Lower lobe of right lung (tissue), 2 donors: ENCODE measurements at regions not wholly inside any gene's neighbourhood (a gene's known extent, or its start where the extent isn't known, plus 50 kb on each side); places are given as distances from the start of the nearest gene placed in this dataset.

Experiments used
- ATAC-seq, 2 donors: fragments of 200-7000 bp; cut with Tn5 transposase; one replicate each; pipeline ENCODE4 v1.9.1; 2020 to 2022; ENCODE audit warnings: mild to moderate bottlenecking in 2 of 2, moderate library complexity in 2 of 2
- DNase-seq: peaks from one replicate; pipeline ENCODE4 v3.0.0-alpha.2; 2020
- H3K27ac ChIP-seq: fragments of 200-600 bp; one replicate; pipeline ENCODE4 v1.8.0; 2022
- H3K27me3 ChIP-seq: fragments of 200-600 bp; one replicate; pipeline ENCODE4 v1.8.0; 2022; ENCODE audit warnings: low read depth
- H3K36me3 ChIP-seq: fragments of 200-600 bp; one replicate; pipeline ENCODE4 v1.8.0; 2022; ENCODE audit warnings: mild to moderate bottlenecking
- H3K4me1 ChIP-seq: fragments of 200-600 bp; one replicate; pipeline ENCODE4 v1.8.0; 2022
- H3K4me3 ChIP-seq: fragments of 200-600 bp; one replicate; pipeline ENCODE4 v1.8.0; 2022; ENCODE audit warnings: mild to moderate bottlenecking
- H3K9me3 ChIP-seq: fragments of 200-600 bp; one replicate; pipeline ENCODE4 v1.8.0; 2022
- intact Hi-C: fragments of 100-400 bp; cut with DNase I; formaldehyde crosslinking; loops from one replicate; pipeline ENCODE4 v1.11.0; 2022
- TF ChIP-seq, protein P1 (sequence below): fragments of 200-600 bp; IDR thresholded peaks from one replicate; pipeline ENCODE4 v1.8.0; 2022; ENCODE audit warnings: antibody characterized with exemption, mild to moderate bottlenecking
- donor health status: DM: no; HTN: yes; CAD: no; lungs with severe emphysema.

DNA sequence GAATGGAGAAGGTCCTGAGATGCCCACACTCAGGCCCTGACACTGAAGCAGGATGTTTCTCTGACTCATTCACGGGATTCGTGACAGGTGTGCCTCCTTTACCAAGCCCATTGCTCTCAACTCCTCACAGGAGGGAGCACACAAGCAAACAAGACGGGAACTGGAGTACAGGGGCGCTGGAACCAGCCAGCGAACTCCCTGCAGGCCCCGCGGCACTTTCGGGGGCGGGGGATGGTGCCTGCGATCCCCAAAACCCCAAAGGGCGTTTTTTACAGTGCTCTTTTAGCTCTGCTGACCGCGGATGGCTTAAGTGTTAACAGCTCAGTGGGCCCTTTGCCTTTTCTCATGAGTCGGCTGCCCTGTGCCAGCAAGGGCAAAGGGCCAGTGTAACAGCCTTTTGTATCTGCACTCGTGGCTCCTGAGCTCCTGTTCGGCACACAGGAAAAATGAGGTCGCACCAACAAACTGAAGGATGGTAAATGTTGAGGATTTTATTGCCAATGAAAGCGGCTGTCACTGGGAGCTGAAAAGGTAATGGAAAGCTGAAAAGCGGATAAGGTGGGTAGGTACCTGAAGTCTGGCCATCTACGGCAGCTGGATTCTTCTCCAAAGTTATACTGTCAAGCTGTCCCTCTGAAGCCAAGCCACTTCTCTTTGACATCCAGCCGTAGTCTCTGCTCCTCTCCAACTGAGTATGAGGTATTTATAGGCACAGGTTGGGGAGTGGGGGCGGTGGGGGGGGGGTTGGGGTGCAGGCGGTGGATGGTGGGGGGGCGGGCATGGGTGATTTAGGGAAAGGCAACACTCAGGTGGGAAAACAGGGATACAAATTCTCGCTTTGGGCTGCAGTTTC, 65.0 kb upstream of the TRPC4 start:
- Histone ChIP-seq H3K9me3 (no peaks in the 10 kb centered on the region), H3K4me1 (no peaks in the 10 kb centered on the region), H3K27ac (no peak overlapping the region), H3K4me3 (no peak overlapping the region), H3K27me3 (no peaks in the 10 kb centered on the region), H3K36me3 (no peaks in the 10 kb centered on the region)
- ATAC-seq (no peak), DNase-seq (no peak)
- intact Hi-C loops: no loop called here
- TF ChIP-seq, protein P1, sequence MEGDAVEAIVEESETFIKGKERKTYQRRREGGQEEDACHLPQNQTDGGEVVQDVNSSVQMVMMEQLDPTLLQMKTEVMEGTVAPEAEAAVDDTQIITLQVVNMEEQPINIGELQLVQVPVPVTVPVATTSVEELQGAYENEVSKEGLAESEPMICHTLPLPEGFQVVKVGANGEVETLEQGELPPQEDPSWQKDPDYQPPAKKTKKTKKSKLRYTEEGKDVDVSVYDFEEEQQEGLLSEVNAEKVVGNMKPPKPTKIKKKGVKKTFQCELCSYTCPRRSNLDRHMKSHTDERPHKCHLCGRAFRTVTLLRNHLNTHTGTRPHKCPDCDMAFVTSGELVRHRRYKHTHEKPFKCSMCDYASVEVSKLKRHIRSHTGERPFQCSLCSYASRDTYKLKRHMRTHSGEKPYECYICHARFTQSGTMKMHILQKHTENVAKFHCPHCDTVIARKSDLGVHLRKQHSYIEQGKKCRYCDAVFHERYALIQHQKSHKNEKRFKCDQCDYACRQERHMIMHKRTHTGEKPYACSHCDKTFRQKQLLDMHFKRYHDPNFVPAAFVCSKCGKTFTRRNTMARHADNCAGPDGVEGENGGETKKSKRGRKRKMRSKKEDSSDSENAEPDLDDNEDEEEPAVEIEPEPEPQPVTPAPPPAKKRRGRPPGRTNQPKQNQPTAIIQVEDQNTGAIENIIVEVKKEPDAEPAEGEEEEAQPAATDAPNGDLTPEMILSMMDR: no peak

DNA sequence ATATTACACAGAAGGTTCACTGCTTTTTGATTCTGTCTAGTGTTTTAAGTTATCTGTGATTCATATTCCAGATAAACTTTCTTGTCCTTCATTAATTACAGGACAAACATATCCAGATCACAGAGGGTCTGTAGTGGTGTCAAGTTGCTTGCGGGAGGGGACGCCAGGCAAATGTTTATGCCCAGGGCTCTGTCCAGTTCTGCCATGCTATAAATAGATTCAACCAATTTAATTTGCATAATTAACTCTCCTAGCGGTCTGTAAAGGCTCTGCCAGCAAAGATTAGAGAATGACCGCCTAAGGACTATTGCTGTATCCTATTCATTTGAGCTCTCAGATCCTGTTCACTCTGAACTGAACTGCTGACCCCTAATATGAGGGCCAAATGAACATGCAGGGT, 59.7 kb upstream of the TRPC4 start:
- no peaks in the 10 kb centered on the region for H3K36me3 ChIP-seq
- no peaks in the 10 kb centered on the region for H3K9me3 ChIP-seq
- DNase-seq (no peak), ATAC-seq (no peak)
- TF ChIP-seq, protein P1: no peak
- intact Hi-C loops: no loop called here
- H3K4me3 ChIP-seq: no peak overlapping the region
- H3K27ac ChIP-seq: no peak overlapping the region
- H3K27me3 ChIP-seq: no peaks in the 10 kb centered on the region
- no peaks in the 10 kb centered on the region for H3K4me1 ChIP-seq

DNA sequence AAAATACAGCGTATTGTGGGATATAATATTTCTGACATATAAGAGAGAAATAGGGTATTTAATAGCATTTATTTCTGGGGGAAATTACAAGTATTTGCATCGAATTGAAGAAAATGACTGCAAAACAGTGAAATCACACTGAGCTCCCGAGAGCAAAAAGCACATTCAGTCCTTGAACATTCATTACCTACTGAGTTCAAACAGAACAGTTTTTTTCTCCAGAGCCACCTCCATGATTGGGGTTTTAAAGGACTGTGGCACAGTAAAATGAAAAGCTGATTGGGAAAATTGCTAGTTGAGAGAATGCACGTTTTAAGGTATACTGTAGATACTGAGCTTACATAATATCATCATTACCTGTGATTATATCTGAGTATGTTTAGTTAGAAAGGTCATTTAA, 58.0 kb upstream of the TRPC4 start:
- no peak for DNase-seq
- no peaks in the 10 kb centered on the region for H3K27me3 ChIP-seq
- no peaks in the 10 kb centered on the region for H3K9me3 ChIP-seq
- H3K4me3 ChIP-seq: no peak overlapping the region
- H3K4me1 ChIP-seq: no peaks in the 10 kb centered on the region
- no peaks in the 10 kb centered on the region for H3K36me3 ChIP-seq
- H3K27ac ChIP-seq: no peak overlapping the region
- TF ChIP-seq, protein P1: no peak
- intact Hi-C loops: no loop called here
- no peak for ATAC-seq

DNA sequence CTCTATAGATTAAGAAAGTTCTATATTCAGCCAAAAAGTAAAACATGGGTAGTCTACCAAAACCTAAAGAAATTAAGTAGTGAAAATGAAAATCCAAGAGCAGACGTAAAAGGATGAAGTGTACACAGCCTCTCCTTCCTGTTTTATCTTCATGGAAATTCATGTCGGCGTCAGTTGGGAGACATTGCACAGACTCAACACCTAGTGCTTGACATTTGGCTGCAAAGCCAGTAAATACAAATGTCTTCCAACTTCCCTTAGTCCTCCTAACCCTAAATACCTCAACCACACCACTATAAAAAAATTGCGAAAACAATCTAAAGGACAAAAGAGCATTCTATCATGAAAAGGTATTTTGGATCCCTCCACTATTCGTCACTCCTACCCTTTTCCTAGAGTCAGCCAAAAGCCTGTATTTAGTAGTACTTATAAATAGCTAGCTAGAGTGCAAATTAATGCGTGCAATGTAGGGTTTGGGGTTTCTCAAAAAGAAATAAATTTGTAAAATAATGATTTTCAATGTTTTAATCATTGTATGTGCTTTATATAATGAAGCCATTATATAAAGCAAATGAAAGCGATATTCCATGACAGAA, 56.4 kb upstream of the TRPC4 start:
- Histone ChIP-seq H3K4me3 (no peak overlapping the region), H3K27ac (no peak overlapping the region), H3K36me3 (no peaks in the 10 kb centered on the region), H3K27me3 (no peaks in the 10 kb centered on the region), H3K4me1 (no peaks in the 10 kb centered on the region), H3K9me3 (no peaks in the 10 kb centered on the region)
- no peak for DNase-seq
- TF ChIP-seq, protein P1: no peak
- ATAC-seq: no peak
- intact Hi-C loops: no loop called here

DNA sequence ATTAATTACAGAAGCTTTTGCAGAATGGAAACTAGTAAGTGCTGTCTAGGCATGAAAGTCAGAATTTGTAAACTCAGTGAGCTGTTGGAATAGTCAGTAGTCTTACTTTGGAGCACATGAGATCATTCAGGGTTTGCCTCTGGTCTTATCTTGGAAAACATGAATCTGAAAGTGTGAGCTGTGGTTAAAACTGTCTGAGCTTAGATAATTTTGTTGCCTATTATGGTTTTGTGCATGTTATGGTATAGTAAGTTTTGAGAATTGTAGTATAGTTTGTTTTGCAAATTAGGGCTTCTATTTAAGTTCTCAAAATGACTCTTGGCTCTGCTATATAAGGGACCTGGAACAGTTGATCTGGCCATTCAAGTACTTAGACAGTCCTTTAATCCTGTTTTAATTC, 53.7 kb upstream of the TRPC4 start:
- no peaks in the 10 kb centered on the region for H3K9me3 ChIP-seq
- no peaks in the 10 kb centered on the region for H3K36me3 ChIP-seq
- intact Hi-C loops: no loop called here
- no peak overlapping the region for H3K4me3 ChIP-seq
- H3K4me1 ChIP-seq: no peaks in the 10 kb centered on the region
- H3K27me3 ChIP-seq: no peaks in the 10 kb centered on the region
- no peak for DNase-seq
- H3K27ac ChIP-seq: no peak overlapping the region
- TF ChIP-seq, protein P1: no peak
- ATAC-seq: no peak
